NCI-H460 (cell line): ENCODE measurements at regions not wholly inside any gene's neighbourhood (a gene's known extent, or its start where the extent isn't known, plus 50 kb on each side); places are given as distances from the start of the nearest gene placed in this dataset.
"Not testable (repeated sequence)": the region's sequence is repeated elsewhere in the genome, so short reads cannot be mapped to it uniquely, and the experiment has no call there.

Experiments used
- DNase-seq: peaks from one replicate; pipeline ENCODE4 v3.0.0-alpha.2; 2016; ENCODE audit warnings: low read depth; ENCODE audit errors: extremely low read depth

DNA sequence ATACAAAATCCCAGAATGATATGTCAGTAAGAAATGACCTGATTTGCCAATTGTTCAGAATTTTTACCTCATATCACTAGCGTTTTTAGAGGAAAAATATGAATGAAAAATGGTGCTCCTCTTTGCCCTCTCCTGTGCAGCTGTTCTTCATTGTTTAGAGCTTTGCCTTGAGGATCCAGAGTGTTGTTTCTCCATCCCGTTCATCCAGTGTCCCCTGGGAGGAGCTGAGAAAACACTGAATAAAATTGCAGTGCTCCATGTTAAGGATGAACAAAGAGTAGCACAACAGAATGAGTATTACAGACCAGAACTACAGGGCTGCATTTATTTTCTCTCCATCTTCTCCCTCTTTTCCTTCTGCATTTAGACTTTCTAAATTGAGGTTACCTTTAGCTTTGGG is 133.1 kb downstream of the ADCYAP1 start:
- DNase-seq = no peak

DNA sequence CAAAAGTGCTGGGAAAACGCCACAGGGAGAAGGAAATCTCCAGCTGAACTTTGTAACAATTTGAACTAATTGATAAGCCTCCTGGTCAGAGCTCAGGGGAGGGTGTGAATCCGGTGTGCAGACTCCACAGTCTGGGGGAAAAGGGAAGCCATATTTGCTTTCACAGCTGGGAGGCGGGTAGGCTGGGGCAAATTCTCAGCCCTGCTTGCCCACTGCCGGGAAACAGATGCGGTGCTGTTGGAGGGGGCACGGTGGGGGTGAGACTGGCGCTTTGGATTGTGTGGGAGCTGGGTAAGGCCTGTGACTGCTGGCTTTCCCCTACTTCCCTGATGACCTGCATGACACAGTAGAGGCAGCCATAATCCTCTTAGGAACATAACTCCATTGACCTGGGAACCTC is 134.8 kb downstream of the ADCYAP1 start:
- DNase-seq = no peak

DNA sequence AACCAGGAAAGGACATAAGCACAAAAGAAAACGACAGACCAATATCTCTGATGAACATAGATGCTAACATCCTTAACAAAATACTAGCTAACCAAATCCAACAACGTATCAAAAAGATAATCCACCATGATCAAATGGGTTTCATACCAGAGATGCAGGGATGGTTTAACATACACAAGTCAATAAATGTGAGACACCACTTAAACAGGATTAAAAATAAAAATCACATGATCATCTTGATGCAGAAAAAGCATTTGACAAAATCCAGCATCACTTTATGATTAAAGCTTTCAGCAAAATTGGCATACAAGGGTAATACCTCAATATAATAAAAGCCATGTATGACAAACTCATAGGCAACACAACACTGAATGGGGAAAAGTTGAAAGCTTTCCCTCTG is 138.4 kb downstream of the ADCYAP1 start:
- DNase-seq = not testable (repeated sequence)

DNA sequence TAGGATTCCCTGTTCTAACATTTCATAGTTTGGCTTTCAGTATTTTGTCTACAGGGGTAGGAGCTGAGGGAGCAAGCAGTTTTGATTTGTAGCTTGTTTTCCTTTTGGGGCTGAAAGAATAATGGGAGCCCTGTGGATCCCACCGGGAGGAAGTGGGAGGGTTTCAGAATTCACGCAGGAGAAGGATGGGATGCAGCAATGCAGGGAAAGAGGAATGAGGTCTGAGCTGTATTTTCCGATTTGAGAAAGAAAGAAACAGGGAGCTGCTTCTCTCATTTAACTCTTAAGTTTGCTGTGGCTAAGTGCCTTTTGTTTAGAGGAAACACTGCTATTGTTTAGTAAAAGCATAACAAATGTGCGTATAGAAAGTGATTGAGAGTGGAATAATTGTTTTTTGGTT is 141.0 kb downstream of the ADCYAP1 start:
- no peak for DNase-seq

DNA sequence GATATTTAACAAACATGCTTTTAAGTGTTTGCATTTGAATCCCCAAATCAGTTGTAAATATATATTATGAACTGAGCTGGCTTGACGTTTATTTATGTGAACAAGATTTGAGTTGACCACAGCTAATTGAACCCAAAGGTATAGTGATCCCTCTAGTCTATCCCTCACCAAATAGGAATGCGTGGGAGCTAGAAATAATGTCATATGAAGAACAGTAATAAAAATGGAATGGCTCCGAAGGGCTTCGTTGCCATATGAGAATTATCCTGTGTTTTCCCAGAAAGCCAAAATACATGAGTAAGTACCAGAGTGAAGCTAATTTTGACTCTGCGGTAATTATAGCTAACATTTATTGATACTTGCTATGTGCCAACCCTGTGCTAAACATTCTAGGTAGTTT is 142.7 kb downstream of the ADCYAP1 start:
- no peak for DNase-seq

DNA sequence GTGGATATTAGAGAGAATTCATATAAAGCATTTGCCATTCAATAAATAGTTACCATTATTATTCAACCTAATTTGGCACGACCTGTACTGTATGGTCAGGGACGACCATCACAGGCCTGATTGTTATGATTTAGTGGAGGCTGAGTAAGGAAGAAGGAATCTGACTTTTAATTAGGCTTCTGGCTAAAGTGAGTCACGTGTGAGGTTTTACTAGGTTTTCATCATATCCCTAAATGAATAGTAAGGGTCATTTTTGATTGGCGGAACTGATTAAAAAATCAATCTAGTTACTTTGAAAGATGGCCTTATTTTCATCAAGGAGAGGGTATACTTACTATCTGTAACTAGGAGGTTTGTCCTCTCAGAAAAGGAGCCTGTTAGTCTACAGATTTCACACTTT is 143.4 kb downstream of the ADCYAP1 start:
- DNase-seq = no peak

DNA sequence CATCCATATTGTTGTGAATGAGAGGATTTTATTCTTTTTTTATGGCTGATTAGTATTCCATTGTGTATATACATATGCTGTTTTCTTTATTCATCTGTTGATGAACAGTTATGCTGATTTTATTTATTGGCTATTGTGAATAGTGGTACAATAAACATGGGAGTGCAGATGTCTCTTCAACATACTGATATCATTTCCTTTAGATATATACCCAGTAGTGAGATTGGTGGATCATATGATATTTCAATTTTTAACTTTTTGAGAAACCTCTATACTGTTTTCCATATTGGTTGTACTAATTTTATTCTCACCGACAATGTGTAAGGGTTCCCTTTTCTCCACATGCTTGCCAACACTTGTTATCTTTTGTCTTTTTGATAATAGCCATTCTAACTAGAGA is 144.5 kb downstream of the ADCYAP1 start:
- no peak for DNase-seq

DNA sequence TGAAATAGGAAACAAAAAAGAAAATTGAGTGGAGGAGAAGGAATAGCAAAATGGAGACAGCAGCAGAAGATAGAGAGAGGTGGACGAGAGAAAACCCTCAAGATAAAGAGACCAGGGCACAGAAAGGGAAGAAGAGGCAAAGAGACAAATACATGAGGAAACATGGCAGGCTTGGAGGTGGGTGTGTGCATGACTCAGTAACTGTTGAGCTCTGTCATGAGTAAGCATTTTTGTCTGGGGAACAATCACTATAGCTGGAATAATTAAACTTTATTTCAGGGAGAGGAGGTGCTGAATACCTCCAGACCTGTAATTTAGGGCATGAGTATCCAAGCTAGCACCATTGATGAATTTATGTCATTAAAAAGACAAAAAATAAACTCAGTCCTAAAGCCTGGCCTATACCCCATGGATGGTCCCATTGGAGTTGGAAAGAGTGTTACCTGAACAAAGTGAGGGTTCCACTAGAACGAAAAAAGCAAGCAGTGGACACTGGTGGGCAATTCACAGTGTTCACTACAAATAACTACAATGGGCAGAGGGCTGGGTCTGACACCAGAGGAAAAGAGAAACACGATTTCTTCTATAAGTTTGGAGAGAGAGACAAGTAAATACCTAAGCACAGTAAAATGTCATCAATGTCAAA is 145.5 kb downstream of the ADCYAP1 start:
- no peak for DNase-seq

DNA sequence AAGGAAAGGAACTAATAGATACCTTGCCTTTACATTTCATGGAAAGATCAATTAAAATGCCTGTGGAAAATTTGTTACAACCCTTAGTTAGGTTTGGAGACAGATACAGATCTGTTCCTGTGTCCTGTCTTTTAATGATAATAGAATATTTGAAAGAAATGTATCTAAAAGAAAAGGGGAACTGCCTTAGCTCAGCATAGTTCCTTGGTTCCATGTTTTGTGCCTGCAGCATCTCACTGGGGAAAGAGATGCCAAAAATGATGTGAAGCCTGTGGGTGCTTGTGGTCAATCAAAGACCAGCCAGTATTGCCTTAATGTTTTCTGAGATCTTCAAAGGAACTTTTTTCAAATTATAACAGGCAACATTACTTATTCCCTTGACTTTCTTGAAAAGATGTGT is 147.6 kb downstream of the ADCYAP1 start:
- no peak for DNase-seq

DNA sequence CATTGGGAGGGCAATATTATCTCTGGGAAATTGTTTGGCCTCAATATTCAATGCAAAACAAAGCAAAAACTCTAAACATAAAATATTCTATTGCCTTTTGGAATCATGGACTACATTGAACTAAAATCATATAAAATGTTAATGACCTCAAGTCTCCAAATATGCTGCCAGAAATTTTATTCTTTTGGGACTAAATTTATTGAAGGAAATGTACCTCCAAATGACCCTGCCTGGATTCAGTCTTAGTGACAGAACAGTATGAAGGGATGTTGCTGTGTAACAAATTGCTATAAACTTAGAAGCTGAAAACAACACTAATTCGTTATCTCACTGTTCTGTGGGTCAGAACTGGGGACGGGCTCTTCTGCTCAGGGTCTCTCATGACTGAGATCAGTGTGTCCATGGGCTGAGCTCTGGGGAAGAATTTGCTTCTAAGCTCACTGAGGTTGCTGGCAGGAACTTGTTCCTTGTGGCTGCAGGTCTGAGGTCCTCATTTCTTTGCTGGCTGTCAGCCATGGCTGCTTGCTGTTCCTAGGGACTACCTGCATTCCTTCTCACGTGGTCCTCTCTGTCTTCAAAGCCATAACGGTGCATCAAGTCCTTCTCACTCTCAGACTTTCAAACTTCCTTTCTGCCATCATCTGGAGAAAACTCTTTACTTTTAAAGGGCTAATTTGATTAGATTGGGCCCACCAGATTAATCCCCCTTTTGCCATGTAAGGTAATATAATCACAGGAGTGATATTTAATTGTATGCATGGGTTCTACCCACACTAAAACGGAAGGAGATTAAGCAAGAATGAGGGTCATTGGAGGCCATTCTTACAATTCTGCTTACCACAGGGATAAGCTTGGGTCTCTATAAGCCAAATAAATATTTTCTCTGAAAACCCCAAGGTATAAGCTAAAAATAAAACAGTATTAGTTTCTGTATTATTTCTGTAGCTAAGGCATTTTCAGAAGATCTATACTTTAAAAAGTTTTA is 149.0 kb downstream of the ADCYAP1 start:
- DNase-seq = no peak

DNA sequence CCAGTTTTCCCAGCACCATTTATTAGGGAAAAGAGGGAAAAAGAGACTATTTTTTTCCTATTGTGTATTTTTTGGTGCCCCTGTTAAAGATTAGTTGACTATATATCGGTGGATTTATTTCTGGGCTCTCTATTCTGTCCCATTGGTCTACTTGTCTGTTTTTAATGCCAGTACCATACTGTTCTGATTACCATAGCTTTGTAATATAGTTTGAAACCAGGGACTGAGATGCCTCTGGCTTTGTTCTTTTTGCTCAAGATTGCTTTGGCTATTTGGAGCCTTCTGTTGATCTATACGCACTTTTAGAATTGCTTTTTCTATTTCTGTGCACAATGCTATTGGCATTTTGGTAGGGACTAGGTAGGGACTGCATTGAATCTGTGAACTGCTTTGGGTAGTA is 151.7 kb downstream of the ADCYAP1 start:
- no peak for DNase-seq

DNA sequence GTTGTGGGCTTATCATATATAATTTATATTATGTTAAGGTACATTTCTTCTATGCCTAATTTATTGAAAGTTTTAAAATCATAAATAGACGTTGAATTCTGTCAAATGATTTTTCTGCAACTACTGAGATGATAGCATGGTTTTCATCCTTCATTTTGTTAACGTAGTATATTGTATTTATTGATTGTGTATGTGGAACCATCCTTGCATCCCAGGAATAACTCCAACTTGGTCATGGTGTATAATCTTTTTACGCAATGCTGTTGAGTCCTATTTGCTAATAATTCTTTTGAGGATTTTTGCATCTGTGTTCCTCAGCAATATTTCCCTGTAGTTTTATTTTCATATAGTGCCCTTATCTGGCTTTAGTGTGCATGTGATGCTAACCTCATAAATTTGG is 152.7 kb downstream of the ADCYAP1 start:
- DNase-seq = no peak

DNA sequence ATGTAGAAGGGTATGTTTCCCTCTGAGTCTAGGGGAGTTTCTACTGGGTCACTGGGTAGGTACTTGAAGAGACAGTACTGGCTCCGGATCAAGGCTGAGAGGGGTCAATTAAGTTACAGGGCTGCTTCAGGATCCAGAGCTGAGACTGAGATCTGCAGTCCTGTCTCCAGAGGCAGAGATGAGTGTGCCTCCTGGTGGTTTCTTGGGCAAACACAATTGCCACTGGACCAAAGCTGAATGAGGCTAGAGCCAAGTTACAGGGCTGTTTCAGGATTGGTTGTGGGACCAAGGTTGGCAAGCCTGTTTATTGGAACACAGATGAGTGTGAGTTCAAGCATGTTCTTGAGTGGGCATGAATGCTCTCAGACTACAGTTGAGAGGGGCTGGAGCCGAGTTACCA is 157.9 kb downstream of the ADCYAP1 start:
- no peak for DNase-seq

DNA sequence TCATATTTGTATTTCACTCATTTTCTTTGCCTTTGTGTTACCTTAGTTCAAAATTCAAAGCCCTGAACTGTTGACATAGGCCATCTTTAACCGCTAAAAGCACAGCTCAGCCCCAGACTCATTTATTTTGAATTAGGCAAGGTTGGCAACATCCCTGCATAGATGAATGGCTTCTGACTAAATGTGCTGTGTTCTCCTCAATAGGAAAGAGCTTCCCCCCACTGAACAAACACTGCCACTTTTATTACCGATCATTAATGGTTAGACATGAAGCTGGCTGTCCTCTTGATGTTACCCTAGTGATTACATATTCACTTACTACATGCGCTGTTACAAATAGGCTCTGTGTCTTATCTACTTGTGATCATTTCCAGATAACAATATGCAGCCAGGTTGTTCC is 170.7 kb downstream of the ADCYAP1 start:
- DNase-seq = no peak

DNA sequence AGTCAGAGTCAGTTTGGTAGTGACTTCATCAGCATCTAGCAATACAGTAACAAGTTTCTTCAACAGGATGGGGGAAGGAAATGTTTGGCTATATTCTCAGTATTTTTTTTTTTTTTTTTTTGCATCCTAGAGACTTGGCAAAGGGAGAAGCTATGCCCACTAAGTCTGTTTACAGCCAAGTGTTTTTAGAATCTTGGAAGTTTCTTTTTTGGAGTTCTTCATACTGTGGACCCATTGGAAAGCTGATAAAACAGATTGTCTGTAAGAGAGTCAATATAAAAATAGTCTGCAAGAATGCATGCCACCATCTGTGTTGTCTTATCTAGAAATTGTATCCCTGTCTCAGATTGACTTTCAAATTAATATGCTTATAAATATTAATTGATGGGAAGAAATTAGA is 171.2 kb downstream of the ADCYAP1 start:
- no peak for DNase-seq

DNA sequence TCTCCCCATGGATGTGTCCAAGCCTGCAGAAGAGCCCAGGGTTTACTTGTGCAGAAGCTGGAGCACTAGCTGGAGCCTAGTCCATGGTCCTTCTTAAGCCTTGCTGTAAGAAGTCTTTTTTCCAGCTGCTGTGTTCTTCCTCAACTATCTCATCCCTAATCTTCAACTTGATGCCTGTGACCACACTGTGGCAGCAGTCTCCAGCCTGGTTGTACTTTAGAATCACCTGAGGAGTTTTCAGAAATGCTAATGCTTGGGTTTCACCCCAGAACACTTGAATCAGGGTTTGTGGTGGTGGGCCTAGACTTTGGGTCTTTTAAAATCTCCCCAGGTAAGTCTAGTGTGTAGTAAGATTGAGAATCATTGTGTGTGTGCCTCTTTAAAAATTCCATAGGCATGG is 173.6 kb downstream of the ADCYAP1 start:
- DNase-seq = no peak

DNA sequence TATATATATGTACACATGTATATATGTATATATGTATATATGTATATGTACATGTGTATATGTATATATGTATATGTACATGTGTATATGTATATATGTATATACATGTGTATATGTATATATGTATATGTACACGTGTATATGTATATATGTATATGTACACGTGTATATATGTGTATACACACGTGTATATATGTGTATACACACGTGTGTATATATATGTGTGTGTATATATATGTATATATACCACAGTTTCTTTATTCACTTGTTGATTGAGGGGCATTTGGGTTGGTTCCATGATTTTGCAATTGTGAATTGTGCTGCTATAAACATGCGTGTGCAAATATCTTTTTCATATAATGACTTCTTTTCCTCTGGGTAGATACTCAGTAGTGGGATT is 179.0 kb downstream of the ADCYAP1 start:
- not testable (repeated sequence) for DNase-seq

DNA sequence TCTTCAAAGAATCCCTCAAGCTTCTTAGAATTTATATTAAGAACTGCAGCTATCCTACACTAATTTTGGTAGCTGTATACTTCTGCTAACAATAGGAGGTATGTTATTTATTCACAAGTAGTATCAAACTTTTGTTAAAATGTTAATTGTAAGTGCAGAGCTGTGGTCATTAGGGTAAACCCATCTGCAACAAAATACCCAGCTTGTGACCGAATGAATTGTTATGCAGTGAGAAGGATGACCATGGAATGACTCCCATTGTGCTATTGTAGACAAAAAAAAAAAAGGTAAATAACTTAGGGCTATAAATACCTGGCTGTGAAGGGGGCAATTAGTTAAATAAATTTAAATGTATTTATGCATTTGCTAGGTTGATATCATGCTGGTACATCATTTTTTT is 186.1 kb downstream of the ADCYAP1 start:
- no peak for DNase-seq

DNA sequence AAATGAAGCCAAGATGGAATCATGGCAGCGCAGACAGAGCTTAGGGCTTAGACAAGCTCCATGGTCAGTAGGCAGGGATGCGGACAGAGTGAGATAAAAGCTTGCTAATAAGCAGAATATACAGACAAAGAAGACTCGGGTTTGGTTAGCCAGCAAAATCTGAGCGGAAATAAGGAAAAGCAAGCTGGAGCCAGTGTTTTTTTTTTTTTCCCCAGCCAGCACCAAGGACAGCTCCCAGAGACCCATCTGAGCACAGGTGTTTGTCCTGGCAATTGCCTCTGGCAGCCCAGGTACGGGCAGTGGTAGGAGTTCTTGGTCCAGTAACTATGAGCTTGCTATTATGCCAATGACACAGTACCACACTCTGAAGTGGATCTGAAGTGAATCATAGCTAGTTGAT is 187.6 kb downstream of the ADCYAP1 start:
- DNase-seq = no peak

DNA sequence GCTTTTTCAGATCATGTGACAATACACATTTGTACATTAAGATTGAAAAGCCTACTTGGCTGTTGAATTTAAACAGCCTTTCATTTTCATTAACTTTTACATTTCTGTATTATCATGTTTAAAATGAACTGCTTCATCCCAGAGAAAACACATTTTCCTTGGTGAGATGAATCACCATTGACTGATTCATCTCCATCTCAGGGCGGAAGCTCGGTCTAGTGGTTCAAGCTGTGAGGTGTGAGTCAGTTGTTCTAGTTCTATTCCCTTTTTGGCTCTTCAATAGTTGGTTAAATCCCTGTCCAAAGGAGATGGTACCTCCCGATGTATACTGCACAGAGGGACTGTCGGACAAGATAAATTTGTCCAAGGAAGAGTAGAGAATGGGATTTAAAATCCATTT is 189.7 kb downstream of the ADCYAP1 start:
- DNase-seq = no peak

DNA sequence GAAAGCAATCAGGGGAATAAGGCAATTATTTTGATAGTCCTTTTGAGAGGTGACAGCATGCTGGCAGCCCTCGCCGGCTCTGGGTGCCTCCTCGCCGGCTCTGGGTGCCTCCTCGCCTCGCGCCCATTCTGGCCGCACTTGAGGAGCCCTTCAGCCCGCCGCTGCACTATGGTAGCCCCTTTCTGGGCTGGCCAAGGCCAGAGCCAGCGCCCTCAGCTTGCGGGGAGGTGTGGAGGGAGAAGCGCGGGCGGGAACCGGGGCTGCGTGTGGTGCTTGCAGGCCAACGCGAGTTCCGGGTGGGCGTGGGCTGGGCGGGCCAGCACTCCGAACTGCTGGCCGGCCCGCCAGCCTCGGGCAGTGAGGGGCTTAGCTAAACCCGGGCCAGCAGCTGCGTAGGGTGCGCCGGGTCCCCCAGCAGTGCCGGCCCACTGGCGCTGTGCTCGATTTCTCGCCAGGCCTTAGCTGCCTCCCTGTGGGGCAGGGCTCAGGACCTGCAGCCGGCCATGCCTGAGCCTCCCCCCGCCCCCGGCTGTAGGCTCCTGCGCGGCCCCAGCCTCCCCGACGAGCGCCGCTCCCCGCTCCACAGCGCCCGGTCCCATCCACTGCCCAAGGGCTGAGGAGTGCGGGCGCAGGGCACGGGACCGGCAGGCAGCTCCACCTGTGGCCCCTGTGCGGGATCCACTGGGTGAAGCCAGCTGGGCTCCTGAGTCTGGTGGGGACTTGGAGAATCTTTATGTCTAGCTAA is 193.5 kb downstream of the ADCYAP1 start:
- not testable (repeated sequence) for DNase-seq
